IMR-90 (cell line): ENCODE measurements at regions not wholly inside any gene's neighbourhood (a gene's known extent, or its start where the extent isn't known, plus 50 kb on each side); places are given as distances from the start of the nearest gene placed in this dataset.

Experiments used
- ATAC-seq: fragments of 200-7000 bp; cut with Tn5 transposase; 2 replicates; pipeline ENCODE4 v1.9.1; 2020; ENCODE audit warnings: low read depth, mild to moderate bottlenecking, moderate library complexity
- BruUV-seq: library from RNA; stranded (reverse); fragments of 400-500 nt; replicated peaks from 2 replicates; lab custom pipeline; 2021; lab: Mats Ljungman, UMichigan
- CTCF ChIA-PET: fragments of 300-600 bp; formaldehyde crosslinking; extraction: SDS; loops from one replicate; lab custom pipeline; 2021; ENCODE audit warnings: antibody characterized with exemption; lab: Yijun Ruan, JAX
- POLR2A ChIA-PET: fragments of 300-600 bp; sonication (Branson Sonifier 250); formaldehyde crosslinking; loops from one replicate; lab custom pipeline; 2022; ENCODE audit warnings: antibody characterized with exemption; ENCODE audit not compliant: unreplicated experiment; lab: Charles Lee
- DNase-seq: peaks from one replicate; pipeline ENCODE4 v3.0.0; 2013
- H2AFZ ChIP-seq: replicated peaks from 2 replicates; pipeline ENCODE3; 2013; ENCODE audit warnings: low read length, mild to moderate bottlenecking; ENCODE audit not compliant: poor library complexity
- H2AK5ac ChIP-seq: 2 replicates; pipeline ENCODE4 v1.6.1; 2013; ENCODE audit warnings: low read depth, low read length, inconsistent platforms
- H2AK9ac ChIP-seq: replicated peaks from 2 replicates; pipeline ENCODE3; 2013; ENCODE audit warnings: mild to moderate bottlenecking, low read depth, low read length, moderate library complexity; ENCODE audit not compliant: poor library complexity
- H2BK120ac ChIP-seq: 2 replicates; pipeline ENCODE4 v1.6.1; 2013; ENCODE audit warnings: low read depth, low read length, inconsistent platforms
- H2BK15ac ChIP-seq: 3 replicates; pipeline ENCODE4 v1.6.1; 2013; ENCODE audit warnings: low read depth, low read length, inconsistent platforms
- H2BK20ac ChIP-seq: 2 replicates; pipeline ENCODE4 v1.6.1; 2013; ENCODE audit warnings: low read depth, mild to moderate bottlenecking, inconsistent platforms, low read length, moderate library complexity
- H2BK5ac ChIP-seq: 2 replicates; pipeline ENCODE4 v1.6.1; 2013; ENCODE audit warnings: mild to moderate bottlenecking, low read depth, low read length, inconsistent platforms; ENCODE audit not compliant: poor library complexity, severe bottlenecking
- H3K14ac ChIP-seq: replicated peaks from 2 replicates; pipeline ENCODE4 v1.6.1; 2013; ENCODE audit warnings: low read depth, low read length, inconsistent platforms
- H3K18ac ChIP-seq: 2 replicates; pipeline ENCODE4 v1.6.1; 2013; ENCODE audit warnings: low read depth, low read length, control low read depth
- H3K23ac ChIP-seq: 2 replicates; pipeline ENCODE4 v1.6.1; 2013; ENCODE audit warnings: low read depth, low read length, inconsistent platforms
- H3K27ac ChIP-seq: 2 replicates; pipeline ENCODE4 v1.5.1; 2013; ENCODE audit warnings: mild to moderate bottlenecking, control low read depth, low read length; ENCODE audit not compliant: insufficient read depth
- H3K27me3 ChIP-seq: 2 replicates; pipeline ENCODE4 v1.6.1; 2013; ENCODE audit warnings: low read length; ENCODE audit not compliant: control insufficient read depth, insufficient read depth
- H3K36me3 ChIP-seq: 2 replicates; pipeline ENCODE4 v1.6.1; 2013; ENCODE audit warnings: low read length, mixed read lengths; ENCODE audit not compliant: control insufficient read depth, insufficient read depth
- H3K4ac ChIP-seq: 2 replicates; pipeline ENCODE4 v1.6.1; 2013; ENCODE audit warnings: low read depth, low read length, inconsistent platforms
- H3K4me1 ChIP-seq: 2 replicates; pipeline ENCODE4 v1.6.1; 2013; ENCODE audit warnings: low read length, mixed read lengths; ENCODE audit not compliant: control insufficient read depth, insufficient read depth
- H3K4me2 ChIP-seq: 2 replicates; pipeline ENCODE4 v1.6.1; 2013; ENCODE audit warnings: low read depth, mild to moderate bottlenecking, control low read depth, low read length, moderate library complexity
- H3K4me3 ChIP-seq: 2 replicates; pipeline ENCODE4 v1.5.1; 2013; ENCODE audit warnings: low read depth, mild to moderate bottlenecking, control low read depth, low read length, moderate library complexity; ENCODE audit not compliant: insufficient read depth
- H3K56ac ChIP-seq: 2 replicates; pipeline ENCODE4 v1.6.1; 2013; ENCODE audit warnings: low read length, inconsistent platforms; ENCODE audit not compliant: insufficient read depth; ENCODE audit errors: extremely low read depth
- H3K79me1 ChIP-seq, 2 experiments: 2 replicates each; pipeline ENCODE4 v1.6.1; 2013; ENCODE audit warnings: low read length in 2 of 2, inconsistent platforms in 1 of 2, low read depth in 1 of 2
- H3K9ac ChIP-seq: 2 replicates; pipeline ENCODE4 v1.6.1; 2013; ENCODE audit warnings: low read depth, low read length, control low read depth
- H3K9me1 ChIP-seq: 2 replicates; pipeline ENCODE4 v1.6.1; 2013; ENCODE audit warnings: low read length, inconsistent platforms; ENCODE audit not compliant: insufficient read depth
- H3K9me3 ChIP-seq: 2 replicates; pipeline ENCODE4 v1.6.1; 2013; ENCODE audit warnings: low read length; ENCODE audit not compliant: control insufficient read depth, insufficient read depth
- H4K20me1 ChIP-seq: 2 replicates; pipeline ENCODE4 v1.6.1; 2013; ENCODE audit warnings: low read length, inconsistent platforms; ENCODE audit not compliant: insufficient read depth
- H4K5ac ChIP-seq: 2 replicates; pipeline ENCODE4 v1.6.1; 2013; ENCODE audit warnings: mild to moderate bottlenecking, low read depth, low read length, control low read depth
- H4K8ac ChIP-seq, 2 experiments: 2 replicates each; pipeline ENCODE4 v1.6.1; 2013; ENCODE audit warnings: low read depth in 2 of 2, low read length in 2 of 2, control low read depth in 1 of 2, inconsistent platforms in 1 of 2
- H4K91ac ChIP-seq: 2 replicates; pipeline ENCODE4 v1.6.1; 2013; ENCODE audit warnings: low read depth, low read length, inconsistent platforms; ENCODE audit not compliant: insufficient read depth
- MAFK ChIP-seq: IDR thresholded peaks from 2 replicates; pipeline ENCODE4 v1.6.1; 2012; ENCODE audit warnings: low read depth, low read length, improper control_type of control experiment
- MAZ ChIP-seq: IDR thresholded peaks from 2 replicates; pipeline ENCODE4 v1.6.1; 2012; ENCODE audit warnings: low read depth, mild to moderate bottlenecking, low read length, improper control_type of control experiment, moderate library complexity, borderline replicate concordance
- RFX5 ChIP-seq: IDR thresholded peaks from 2 replicates; pipeline ENCODE4 v1.8.0; 2012; ENCODE audit warnings: low read depth, mild to moderate bottlenecking, low read length, moderate library complexity
- SMC3 ChIP-seq: fragments of 150-350 bp; IDR thresholded peaks from 2 replicates; pipeline ENCODE4 v1.6.1; 2016; ENCODE audit warnings: low read depth, mild to moderate bottlenecking, antibody characterized with exemption, low read length, moderate library complexity
- WGBS, 2 experiments: methylation state at CpG; one replicate each; pipeline versions ENCODE4 v1.1.5 to v1.1.7; 2013; ENCODE audit warnings: missing lambda C conversion rate in 2 of 2; ENCODE audit not compliant: insufficient read length in 1 of 2; ENCODE audit errors: extremely low coverage in 2 of 2; 5-methylcytosine and 5-hydroxymethylcytosine counted together
- dilution Hi-C: fragments of 300-500 bp; cut with HindIII; formaldehyde crosslinking; loops from one replicate; pipeline ENCODE4 v1.14.3; 2018; ENCODE audit warnings: low sequenced_read_pairs; ENCODE audit not compliant: unreplicated experiment
- in situ Hi-C: fragments of 300-500 bp; cut with MboI; formaldehyde crosslinking; loops from 3 replicates; pipeline ENCODE4 v1.14.3; 2019; ENCODE audit warnings: low sequenced_read_pairs, inconsistent platforms, mixed read lengths
- intact Hi-C: fragments of 100-400 bp; cut with micrococcal nuclease; formaldehyde crosslinking; loops from 2 replicates; pipeline ENCODE4 v1.10.0; 2022

GRCh38 chr17:83179374-83179773, 100.0 kb downstream of the METRNL start (continued):
- no peak for TF ChIP-seq MAZ
- no peak for TF ChIP-seq RFX5

- Histone ChIP-seq H2BK120ac (no peak overlapping the region), H3K9me3 (no peaks in the 10 kb centered on the region; the same call in none of the 2 replicates), H3K36me3 (no peaks in the 10 kb centered on the region), H2BK20ac (no peak overlapping the region), H4K91ac (no peak overlapping the region), H2BK15ac (no peak overlapping the region), H3K4ac (no peak overlapping the region), H3K23ac (no peak overlapping the region), H3K9ac (no peak overlapping the region), H3K27me3 (peaks cover 44% of the 10 kb centered on the region), H2AK5ac (no peak overlapping the region), H3K56ac (no peak overlapping the region), H4K5ac (no peak overlapping the region), H4K20me1 (no peaks in the 10 kb centered on the region), H2AFZ (no peak overlapping the region), H4K8ac (no peak overlapping the region), H3K79me1 (no peaks in the 10 kb centered on the region), H3K9me1 (no peaks in the 10 kb centered on the region), H3K27ac (no peak overlapping the region), H3K14ac (no peak overlapping the region), H3K4me2 (no peak overlapping the region), H2AK9ac (no peak overlapping the region), H3K18ac (no peak overlapping the region), H2BK5ac (no peak overlapping the region), H3K4me3 (no peak overlapping the region), H3K4me1 (no peaks in the 10 kb centered on the region; the same call in 1 of the 2 replicates)
- dilution Hi-C loops = no loop called here
- no peak for DNase-seq
- ChIA-PET POLR2A (no interaction called here), CTCF (no interaction called here)
- intact Hi-C loops = no loop called here
- TF ChIP-seq SMC3 (no peak), MAFK (no peak)
- ATAC-seq = no peak
- WGBS, 2 experiments = no CpG with 5 or more reads among the region's 9 CpGs
- no TSS peak for BruUV-seq
- in situ Hi-C loops = no loop called here
These were observed 100.4 kb downstream of the METRNL start for GRCh38 chr17:83179811-83180210.
